ENCODE measurements at regions not wholly inside any gene's neighbourhood (a gene's known extent, or its start where the extent isn't known, plus 50 kb on each side); places are given as distances from the start of the nearest gene placed in this dataset.

GRCh38 chr1:2936559-2937515, 84.4 kb upstream of the ACTRT2 start:
- DNase-seq (ENCODE audit: low read depth), result no peak
- no peak overlapping the region for H2AFZ ChIP-seq (ENCODE audit: low read depth, low read length)

DNA sequence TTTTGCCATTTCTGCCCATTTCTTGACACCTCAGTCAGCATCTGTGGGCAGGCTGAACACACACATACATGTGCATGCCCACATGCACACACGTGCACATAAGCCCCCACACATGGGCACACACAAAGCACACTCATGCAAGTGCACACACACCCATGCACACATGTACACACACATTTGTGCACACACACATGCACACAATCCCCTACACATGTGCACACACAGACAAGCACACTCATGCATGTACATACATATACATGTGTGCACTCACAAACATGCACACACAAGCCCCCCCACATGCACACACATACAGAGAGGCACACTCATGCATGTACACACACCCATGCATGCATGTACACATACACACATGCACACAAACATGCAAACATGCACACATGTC, 83.5 kb upstream of the ACTRT2 start:
- DNase-seq (ENCODE audit: low read depth), result no peak
- no peak overlapping the region for H3K4me3 ChIP-seq (ENCODE audit: insufficient read depth, low read depth, low read length)
- H3K27me3 Mint-ChIP-seq (ENCODE audit: low read depth, unreplicated experiment), result peaks cover 5% of the 10 kb centered on the region
- TF ChIP-seq EZH2 (IDR thresholded peaks at IDR 0.05; ENCODE audit: insufficient read depth, low read length), result no peak
- TF ChIP-seq, protein P1, sequence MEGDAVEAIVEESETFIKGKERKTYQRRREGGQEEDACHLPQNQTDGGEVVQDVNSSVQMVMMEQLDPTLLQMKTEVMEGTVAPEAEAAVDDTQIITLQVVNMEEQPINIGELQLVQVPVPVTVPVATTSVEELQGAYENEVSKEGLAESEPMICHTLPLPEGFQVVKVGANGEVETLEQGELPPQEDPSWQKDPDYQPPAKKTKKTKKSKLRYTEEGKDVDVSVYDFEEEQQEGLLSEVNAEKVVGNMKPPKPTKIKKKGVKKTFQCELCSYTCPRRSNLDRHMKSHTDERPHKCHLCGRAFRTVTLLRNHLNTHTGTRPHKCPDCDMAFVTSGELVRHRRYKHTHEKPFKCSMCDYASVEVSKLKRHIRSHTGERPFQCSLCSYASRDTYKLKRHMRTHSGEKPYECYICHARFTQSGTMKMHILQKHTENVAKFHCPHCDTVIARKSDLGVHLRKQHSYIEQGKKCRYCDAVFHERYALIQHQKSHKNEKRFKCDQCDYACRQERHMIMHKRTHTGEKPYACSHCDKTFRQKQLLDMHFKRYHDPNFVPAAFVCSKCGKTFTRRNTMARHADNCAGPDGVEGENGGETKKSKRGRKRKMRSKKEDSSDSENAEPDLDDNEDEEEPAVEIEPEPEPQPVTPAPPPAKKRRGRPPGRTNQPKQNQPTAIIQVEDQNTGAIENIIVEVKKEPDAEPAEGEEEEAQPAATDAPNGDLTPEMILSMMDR (IDR thresholded peaks at IDR 0.05; ENCODE audit: insufficient read depth, low read depth, low read length), result no peak
- H3K4me3 Mint-ChIP-seq (ENCODE audit: unreplicated experiment), result no peak overlapping the region
- peaks cover 19% of the 10 kb centered on the region for H3K9me3 Mint-ChIP-seq (ENCODE audit: unreplicated experiment)
- H3K27me3 ChIP-seq (ENCODE audit: insufficient read depth, low read length), result no peaks in the 10 kb centered on the region
- H3K4me1 ChIP-seq (ENCODE audit: insufficient read depth, low read length), result no peaks in the 10 kb centered on the region
- H2AFZ ChIP-seq (ENCODE audit: low read depth, low read length), result no peak overlapping the region
- FAIRE-seq, result no peak
- no peaks in the 10 kb centered on the region for H3K79me2 ChIP-seq (ENCODE audit: insufficient read depth, low read length)
- no peak overlapping the region for H3K9ac ChIP-seq (ENCODE audit: low read length)
- H3K27ac ChIP-seq (ENCODE audit: low read depth, low read length), result no peak overlapping the region
- no peaks in the 10 kb centered on the region for H3K4me1 Mint-ChIP-seq (ENCODE audit: low read depth, unreplicated experiment)
- H3K36me3 ChIP-seq (ENCODE audit: insufficient read depth, low read length), result no peaks in the 10 kb centered on the region
- no peak overlapping the region for H3K27ac Mint-ChIP-seq (ENCODE audit: unreplicated experiment)
- no peaks in the 10 kb centered on the region for H4K20me1 ChIP-seq (ENCODE audit: insufficient read depth, low read length)
- H3K9me3 ChIP-seq (ENCODE audit: insufficient read depth, low read depth, low read length), result peaks cover 15% of the 10 kb centered on the region
- H3K4me2 ChIP-seq (ENCODE audit: low read length), result no peak overlapping the region
- H3K36me3 Mint-ChIP-seq (ENCODE audit: low read depth, unreplicated experiment), result no peaks in the 10 kb centered on the region

More at GRCh38 chr1:2936559-2937515, 84.4 kb upstream of the ACTRT2 start:
- Mint-ChIP-seq H3K36me3 (ENCODE audit: low read depth, unreplicated experiment) (no peaks in the 10 kb centered on the region), H3K27me3 (ENCODE audit: low read depth, unreplicated experiment) (peaks cover 11% of the 10 kb centered on the region), H3K4me3 (ENCODE audit: unreplicated experiment) (no peak overlapping the region), H3K27ac (ENCODE audit: unreplicated experiment) (no peak overlapping the region), H3K9me3 (ENCODE audit: unreplicated experiment) (peaks cover 19% of the 10 kb centered on the region), H3K4me1 (ENCODE audit: low read depth, unreplicated experiment) (no peaks in the 10 kb centered on the region)
- no peaks in the 10 kb centered on the region for H3K27me3 ChIP-seq (ENCODE audit: insufficient read depth, low read length)
- H3K4me2 ChIP-seq (ENCODE audit: low read length), result no peak overlapping the region
- no peak overlapping the region for H3K27ac ChIP-seq (ENCODE audit: low read depth, low read length)
- no peak overlapping the region for H3K9ac ChIP-seq (ENCODE audit: low read length)
- H3K4me1 ChIP-seq (ENCODE audit: insufficient read depth, low read length), result no peaks in the 10 kb centered on the region
- no peak overlapping the region for H3K4me3 ChIP-seq (ENCODE audit: insufficient read depth, low read depth, low read length)
- peaks cover 15% of the 10 kb centered on the region for H3K9me3 ChIP-seq (ENCODE audit: insufficient read depth, low read depth, low read length)
- no peak for FAIRE-seq
- H3K79me2 ChIP-seq (ENCODE audit: insufficient read depth, low read length), result no peaks in the 10 kb centered on the region
- H3K36me3 ChIP-seq (ENCODE audit: insufficient read depth, low read length), result no peaks in the 10 kb centered on the region
- no peaks in the 10 kb centered on the region for H4K20me1 ChIP-seq (ENCODE audit: insufficient read depth, low read length)
- no peak for TF ChIP-seq EZH2 (IDR thresholded peaks at IDR 0.05; ENCODE audit: insufficient read depth, low read length)
- TF ChIP-seq, protein P1 (IDR thresholded peaks at IDR 0.05; ENCODE audit: insufficient read depth, low read depth, low read length), result no peak
